HepG2 (cell line): ENCODE measurements at regions not wholly inside any gene's neighbourhood (a gene's known extent, or its start where the extent isn't known, plus 50 kb on each side); places are given as distances from the start of the nearest gene placed in this dataset.

Experiments used
- FOXC1 ChIP-seq: sonication (generic); formaldehyde crosslinking; IDR thresholded peaks from 2 replicates; pipeline ENCODE4 v1.8.0; 2022; ENCODE audit warnings: mild to moderate bottlenecking, missing genetic modification reagents, borderline replicate concordance
- SMAD9 ChIP-seq: sonication (generic); formaldehyde crosslinking; IDR thresholded peaks from 2 replicates; pipeline ENCODE4 v1.5.1; 2020; ENCODE audit warnings: mild to moderate bottlenecking, missing genetic modification reagents
- ZBTB39 ChIP-seq: sonication (generic); formaldehyde crosslinking; IDR thresholded peaks from 2 replicates; pipeline ENCODE4 v1.5.0; 2020; ENCODE audit warnings: missing genetic modification reagents
- ZNF281 ChIP-seq: sonication (generic); formaldehyde crosslinking; IDR thresholded peaks from 2 replicates; pipeline ENCODE4 v1.4.0; 2020; ENCODE audit warnings: missing genetic modification reagents, borderline replicate concordance
- small RNA-seq, 3 experiments: library from RNA; depleted of rRNA; stranded (forward); fragments of <200 nt; gene quantifications; one replicate each; pipeline ENCODE3, GENCODE V24; 2012; ENCODE audit warnings: low read depth in 2 of 3, low replicate concordance in 1 of 3; ENCODE audit not compliant: insufficient read length in 3 of 3, insufficient read depth in 2 of 3

- TF ChIP-seq ZNF281 (CRISPR knock-in tag), result no peak
- no peak for TF ChIP-seq FOXC1
- no peak for TF ChIP-seq SMAD9
- TF ChIP-seq ZBTB39, result no peak
- TF ChIP-seq, all 625 proteins: peak for 0
Measured at GRCh38 chr1:223057569-223058093, 85.4 kb downstream of the TLR5 start (continued).

Small RNA genes lying in the stretch of these regions (small RNA-seq; reads per million reads assigned to genes)
- 0 reads per million in 3 experiments for gene NDUFB1P2
